Epithelial cell of esophagus (primary cell): ENCODE measurements at regions not wholly inside any gene's neighbourhood (a gene's known extent, or its start where the extent isn't known, plus 50 kb on each side); places are given as distances from the start of the nearest gene placed in this dataset.
A peak's percentile ranks its signal among the peaks of the same experiment; 100 is the strongest.

ENCODE experiments used
- DNase-seq: peaks from one replicate; pipeline ENCODE4 v3.0.0; 2010; ENCODE audit warnings: low read depth
- H3K4me3 ChIP-seq: 2 replicates; pipeline ENCODE4 v1.5.1; 2011; ENCODE audit warnings: mild to moderate bottlenecking, low read length, control low read depth
- CTCF ChIP-seq: IDR thresholded peaks from 2 replicates; pipeline ENCODE4 v1.5.1; 2011; ENCODE audit warnings: low read depth, mild to moderate bottlenecking, low read length, control low read depth, inconsistent platforms; ENCODE audit not compliant: insufficient read depth; ENCODE audit errors: missing control alignments

DNA sequence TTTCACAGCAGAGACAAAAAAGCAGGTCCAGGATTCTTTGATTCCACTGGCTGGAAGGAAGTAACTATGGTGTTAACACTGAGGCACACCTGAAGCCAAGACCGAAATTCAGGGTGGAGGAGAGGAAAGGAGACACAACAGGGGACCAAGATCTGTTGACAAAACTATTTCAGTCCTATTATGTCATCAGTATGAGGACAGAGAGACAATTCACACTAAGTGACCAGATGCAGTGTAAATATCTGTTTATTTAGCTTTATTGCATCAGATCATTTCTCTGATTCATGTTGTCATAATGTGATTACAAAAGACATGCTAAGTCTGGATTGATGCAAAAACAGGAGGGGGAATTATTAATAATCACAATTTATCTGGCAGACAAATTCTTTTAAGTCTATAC lies 118.8 kb downstream of the SIPA1L2 start:
- peak; percentile 65 for DNase-seq
- no peak for TF ChIP-seq CTCF
- no peak overlapping the region for H3K4me3 ChIP-seq

GRCh38 chr1:232510367-232511110 lies 119.4 kb downstream of the SIPA1L2 start:
- peak; percentile 41 for DNase-seq
- no peak overlapping the region for H3K4me3 ChIP-seq
- TF ChIP-seq CTCF = no peak

DNA sequence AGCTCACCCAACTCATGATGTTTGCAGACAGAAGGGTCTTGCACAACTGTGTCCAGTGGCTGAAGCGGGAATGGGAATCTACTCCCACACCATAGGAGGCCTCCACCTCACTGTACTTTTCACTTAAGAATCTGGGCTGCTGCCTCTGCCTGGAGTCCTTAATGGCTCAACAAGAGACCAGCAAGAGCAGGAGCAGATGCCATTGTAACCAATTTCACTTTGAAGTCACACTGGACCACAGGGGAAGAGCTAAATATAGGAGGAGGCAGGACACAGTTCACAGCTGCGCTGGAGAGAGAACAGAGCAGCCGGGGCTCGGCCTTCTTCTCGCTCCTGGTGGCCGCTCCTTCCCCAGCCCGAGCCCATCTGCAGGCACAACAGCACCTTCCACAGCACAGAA lies 120.4 kb downstream of the SIPA1L2 start:
- H3K4me3 ChIP-seq = no peak overlapping the region
- no peak for DNase-seq
- TF ChIP-seq CTCF = no peak

- TF ChIP-seq CTCF = no peak
- no peak overlapping the region for H3K4me3 ChIP-seq
- no peak for DNase-seq
Observed at GRCh38 chr1:232508130-232508701, 121.7 kb downstream of the SIPA1L2 start.

DNA sequence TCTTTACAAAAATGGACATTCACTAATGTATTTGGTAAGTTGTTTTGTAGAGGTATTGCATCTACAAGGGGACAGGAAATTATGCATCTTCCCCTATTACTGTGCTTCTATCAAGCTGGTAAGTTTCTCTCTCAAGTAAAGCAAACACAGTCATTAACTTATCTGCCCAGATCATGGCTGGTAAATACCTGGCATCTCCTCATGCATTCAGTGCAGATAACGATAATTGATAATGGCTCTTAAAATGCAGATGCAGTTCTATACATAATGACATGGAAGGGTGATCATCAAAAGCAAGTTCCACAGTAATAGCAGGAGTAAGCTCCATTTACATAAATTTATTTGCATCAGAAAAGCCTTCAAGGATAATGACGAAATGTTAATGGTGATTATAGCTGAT lies 122.4 kb downstream of the SIPA1L2 start:
- no peak overlapping the region for H3K4me3 ChIP-seq
- no peak for TF ChIP-seq CTCF
- no peak for DNase-seq

GRCh38 chr1:232505884-232506283 lies 124.0 kb downstream of the SIPA1L2 start:
- TF ChIP-seq CTCF = no peak
- DNase-seq = no peak

GRCh38 chr1:232504651-232505050 lies 125.3 kb downstream of the SIPA1L2 start:
- no peak for TF ChIP-seq CTCF
- DNase-seq = no peak
- H3K4me3 ChIP-seq = no peak overlapping the region

More at GRCh38 chr1:232505884-232506283, 124.0 kb downstream of the SIPA1L2 start:
- H3K4me3 ChIP-seq = no peak overlapping the region
